Adrenal gland (tissue), 5 donors: ENCODE measurements at regions not wholly inside any gene's neighbourhood (a gene's known extent, or its start where the extent isn't known, plus 50 kb on each side); places are given as distances from the start of the nearest gene placed in this dataset.

Experiments used
- POLR2A ChIP-seq, 2 donors: fragments of 450-650 bp; IDR thresholded peaks; one replicate each; pipeline ENCODE4 v1.6.1; 2017; ENCODE audit warnings: antibody characterized with exemption in 2 of 2, mild to moderate bottlenecking in 2 of 2, moderate library complexity in 1 of 2
- TF ChIP-seq, protein P1 (sequence below), 6 experiments: fragments of 450-650 bp in 4 of 6; fragments of 200-600 bp in 2 of 6; sonication (generic) in 1 of 6; IDR thresholded peaks; 1 replicate in 5 of 6; 2 replicates in 1 of 6; pipeline versions ENCODE4 v1.5.1 to v1.8.0; 2016 to 2021; ENCODE audit warnings: antibody characterized with exemption in 6 of 6, mild to moderate bottlenecking in 2 of 6, moderate library complexity in 1 of 6
- donor health status: DM: no; HTN: no; CAD: no.

DNA sequence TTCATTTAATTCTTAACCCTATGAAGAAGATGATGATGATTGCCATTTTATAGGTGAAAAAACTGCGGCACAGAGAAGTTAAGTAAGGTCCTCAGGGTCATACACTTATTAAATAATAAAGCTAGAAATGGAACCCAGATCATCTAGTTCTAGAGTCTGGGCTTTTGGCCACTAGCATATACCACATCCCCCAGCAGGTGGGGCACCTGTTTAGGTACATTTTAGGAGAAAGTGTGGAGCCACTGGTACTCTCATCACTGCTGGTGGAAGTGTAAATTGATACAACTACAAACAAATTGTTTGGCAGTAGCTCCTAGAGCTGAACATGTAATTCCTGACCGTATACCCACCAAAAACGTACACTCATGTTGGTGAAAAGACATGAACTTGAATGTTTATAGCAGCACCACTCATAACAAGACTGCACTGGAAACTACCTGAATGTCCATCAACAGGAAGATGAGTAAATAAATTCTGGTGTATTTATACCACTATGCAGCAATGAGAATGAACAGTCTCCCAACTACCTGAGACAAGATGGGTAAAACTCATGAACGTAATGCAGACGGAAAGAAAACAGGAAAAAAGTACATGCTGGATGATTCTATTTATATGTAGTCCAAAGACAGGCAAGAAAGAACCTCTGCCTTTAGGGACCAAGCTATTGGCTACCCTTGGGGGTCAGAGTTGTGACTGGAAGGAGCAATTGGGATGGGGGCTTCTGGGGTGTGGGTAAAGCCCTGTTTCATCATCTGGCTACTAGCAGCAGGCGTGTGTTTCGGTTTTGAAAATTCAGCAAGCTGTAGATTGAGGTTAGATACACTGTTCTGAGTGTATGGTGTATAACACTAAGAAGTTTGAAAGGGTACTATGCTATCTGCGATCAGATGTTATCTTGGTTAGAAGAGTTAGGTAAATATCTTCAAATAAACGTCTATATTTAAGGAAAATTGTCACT, 72.3 kb upstream of the ADGRG2 start:
- no peak for TF ChIP-seq POLR2A (IDR thresholded peaks at IDR 0.05)
- TF ChIP-seq, protein P1, sequence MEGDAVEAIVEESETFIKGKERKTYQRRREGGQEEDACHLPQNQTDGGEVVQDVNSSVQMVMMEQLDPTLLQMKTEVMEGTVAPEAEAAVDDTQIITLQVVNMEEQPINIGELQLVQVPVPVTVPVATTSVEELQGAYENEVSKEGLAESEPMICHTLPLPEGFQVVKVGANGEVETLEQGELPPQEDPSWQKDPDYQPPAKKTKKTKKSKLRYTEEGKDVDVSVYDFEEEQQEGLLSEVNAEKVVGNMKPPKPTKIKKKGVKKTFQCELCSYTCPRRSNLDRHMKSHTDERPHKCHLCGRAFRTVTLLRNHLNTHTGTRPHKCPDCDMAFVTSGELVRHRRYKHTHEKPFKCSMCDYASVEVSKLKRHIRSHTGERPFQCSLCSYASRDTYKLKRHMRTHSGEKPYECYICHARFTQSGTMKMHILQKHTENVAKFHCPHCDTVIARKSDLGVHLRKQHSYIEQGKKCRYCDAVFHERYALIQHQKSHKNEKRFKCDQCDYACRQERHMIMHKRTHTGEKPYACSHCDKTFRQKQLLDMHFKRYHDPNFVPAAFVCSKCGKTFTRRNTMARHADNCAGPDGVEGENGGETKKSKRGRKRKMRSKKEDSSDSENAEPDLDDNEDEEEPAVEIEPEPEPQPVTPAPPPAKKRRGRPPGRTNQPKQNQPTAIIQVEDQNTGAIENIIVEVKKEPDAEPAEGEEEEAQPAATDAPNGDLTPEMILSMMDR (IDR thresholded peaks at IDR 0.05), result no peak
